Stimulated activated naive B cell treated with anti-CD40 and anti-IgM and Interleukin-4, amounts not matched to agents 10 μg/mL and 1 μg/mL and 100 μg/mL, for 72 hours (primary cell): ENCODE measurements at regions not wholly inside any gene's neighbourhood (a gene's known extent, or its start where the extent isn't known, plus 50 kb on each side); places are given as distances from the start of the nearest gene placed in this dataset.

Experiments used
- ATAC-seq, 2 donors: fragments of 150-1000 bp; cut with Tn5 transposase; replicated peaks; 2 replicates each; pipeline ENCODE4 v1.10.0; 2021; ENCODE audit warnings: moderate library complexity in 1 of 2
- DNase-seq: peaks from one replicate; pipeline ENCODE4 v3.0.0; 2021
- H3K27ac Mint-ChIP-seq: one replicate; pipeline ENCODE4 v1.8.0; 2022; ENCODE audit warnings: mild to moderate bottlenecking, mixed read lengths
- H3K27me3 Mint-ChIP-seq, 2 donors: one replicate each; pipeline ENCODE4 v1.8.0; 2022; ENCODE audit warnings: mixed read lengths in 2 of 2
- H3K36me3 Mint-ChIP-seq, 2 donors: one replicate each; pipeline ENCODE4 v1.8.0; 2022; ENCODE audit warnings: mixed read lengths in 2 of 2, mild to moderate bottlenecking in 1 of 2
- H3K4me1 Mint-ChIP-seq, 2 donors: one replicate each; pipeline ENCODE4 v1.8.0; 2022; ENCODE audit warnings: mixed read lengths in 2 of 2, mild to moderate bottlenecking in 1 of 2
- H3K4me3 Mint-ChIP-seq, 2 donors: one replicate each; pipeline ENCODE4 v1.8.0; 2022; ENCODE audit warnings: mild to moderate bottlenecking in 2 of 2, mixed read lengths in 2 of 2, moderate library complexity in 1 of 2
- H3K9me3 Mint-ChIP-seq, 2 donors: one replicate each; pipeline ENCODE4 v1.8.0; 2022; ENCODE audit warnings: mixed read lengths in 2 of 2, mild to moderate bottlenecking in 1 of 2

GRCh38 chr2:10980071-10980470 is 68.3 kb downstream of the KCNF1 start:
- Mint-ChIP-seq H3K4me1 (peaks cover 2 to 4% of the 10 kb centered on the region in 2 donors), H3K27ac (no peak overlapping the region)

GRCh38 chr2:10980886-10981425 is 69.2 kb downstream of the KCNF1 start:
- Mint-ChIP-seq H3K9me3 (no peaks in the 10 kb centered on the region), H3K4me1 (peaks cover 2 to 4% of the 10 kb centered on the region in 2 donors), H3K4me3 (no peak overlapping the region), H3K27me3 (peaks cover 6 to 12% of the 10 kb centered on the region in 2 donors), H3K27ac (no peak overlapping the region), H3K36me3 (no peaks in the 10 kb centered on the region)
- no peak for DNase-seq
- ATAC-seq: no peak

More at GRCh38 chr2:10980071-10980470, 68.3 kb downstream of the KCNF1 start:
- DNase-seq (no peak), ATAC-seq (no peak)
- peaks cover 6 to 10% of the 10 kb centered on the region in 2 donors for H3K27me3 Mint-ChIP-seq
- no peak overlapping the region for H3K4me3 Mint-ChIP-seq
- H3K36me3 Mint-ChIP-seq: no peaks in the 10 kb centered on the region
- H3K9me3 Mint-ChIP-seq: no peaks in the 10 kb centered on the region

- Mint-ChIP-seq H3K36me3 (no peaks in the 10 kb centered on the region), H3K27me3 (peaks cover 6 to 15% of the 10 kb centered on the region in 2 donors), H3K27ac (no peak overlapping the region), H3K4me3 (no peak overlapping the region), H3K4me1 (peaks cover 2 to 4% of the 10 kb centered on the region in 2 donors), H3K9me3 (no peaks in the 10 kb centered on the region)
- ATAC-seq: no peak
- no peak for DNase-seq
Measured at GRCh38 chr2:10981451-10981850, 69.7 kb downstream of the KCNF1 start.

GRCh38 chr2:10981941-10982431 is 70.3 kb downstream of the KCNF1 start:
- Mint-ChIP-seq H3K4me3 (no peak overlapping the region), H3K36me3 (no peaks in the 10 kb centered on the region), H3K9me3 (no peaks in the 10 kb centered on the region), H3K27ac (no peak overlapping the region), H3K4me1 (peaks cover 2% of the 10 kb centered on the region in 2 donors), H3K27me3 (peaks cover 6 to 18% of the 10 kb centered on the region in 2 donors)
- DNase-seq: no peak
- ATAC-seq: no peak

GRCh38 chr2:10982931-10983701 is 71.4 kb downstream of the KCNF1 start:
- Mint-ChIP-seq H3K36me3 (no peaks in the 10 kb centered on the region), H3K9me3 (no peaks in the 10 kb centered on the region), H3K4me3 (no peak overlapping the region), H3K27ac (no peak overlapping the region), H3K4me1 (no peaks in the 10 kb centered on the region), H3K27me3 (peaks cover 3 to 18% of the 10 kb centered on the region in 2 donors)
- ATAC-seq: no peak
- no peak for DNase-seq

- Mint-ChIP-seq H3K27ac (no peak overlapping the region), H3K36me3 (no peaks in the 10 kb centered on the region), H3K27me3 (peaks cover 0 to 18% of the 10 kb centered on the region in 2 donors), H3K9me3 (no peaks in the 10 kb centered on the region), H3K4me1 (no peaks in the 10 kb centered on the region), H3K4me3 (no peak overlapping the region)
- DNase-seq: no peak
- no peak for ATAC-seq
Measured at GRCh38 chr2:10983711-10984110, 72.0 kb downstream of the KCNF1 start.

- DNase-seq (no peak), ATAC-seq (no peak)
- Mint-ChIP-seq H3K36me3 (no peaks in the 10 kb centered on the region), H3K27me3 (peaks cover 0 to 14% of the 10 kb centered on the region in 2 donors), H3K4me3 (no peak overlapping the region), H3K9me3 (no peaks in the 10 kb centered on the region), H3K4me1 (no peaks in the 10 kb centered on the region), H3K27ac (no peak overlapping the region)
Measured at GRCh38 chr2:10984418-10985135, 72.8 kb downstream of the KCNF1 start.

GRCh38 chr2:10985260-10985659 is 73.5 kb downstream of the KCNF1 start:
- Mint-ChIP-seq H3K4me1 (no peaks in the 10 kb centered on the region), H3K9me3 (no peaks in the 10 kb centered on the region), H3K27me3 (peaks cover 0 to 14% of the 10 kb centered on the region in 2 donors), H3K27ac (no peak overlapping the region), H3K4me3 (no peak overlapping the region), H3K36me3 (no peaks in the 10 kb centered on the region)
- ATAC-seq (no peak), DNase-seq (no peak)

GRCh38 chr2:10985901-10986535 is 74.3 kb downstream of the KCNF1 start:
- Mint-ChIP-seq H3K27ac (no peak overlapping the region), H3K9me3 (no peaks in the 10 kb centered on the region), H3K27me3 (peaks cover 0 to 14% of the 10 kb centered on the region in 2 donors), H3K4me1 (no peaks in the 10 kb centered on the region), H3K4me3 (no peak overlapping the region), H3K36me3 (no peaks in the 10 kb centered on the region)
- ATAC-seq: no peak
- no peak for DNase-seq

GRCh38 chr2:10987439-10987838 is 75.7 kb downstream of the KCNF1 start:
- DNase-seq: no peak
- Mint-ChIP-seq H3K9me3 (no peaks in the 10 kb centered on the region), H3K4me1 (no peaks in the 10 kb centered on the region)

GRCh38 chr2:10987861-10988260 is 76.1 kb downstream of the KCNF1 start:
- DNase-seq: no peak

More at GRCh38 chr2:10987439-10987838, 75.7 kb downstream of the KCNF1 start:
- H3K27me3 Mint-ChIP-seq: peaks cover 2 to 18% of the 10 kb centered on the region in 2 donors
- no peak overlapping the region for H3K4me3 Mint-ChIP-seq
- no peak overlapping the region for H3K27ac Mint-ChIP-seq
- no peaks in the 10 kb centered on the region for H3K36me3 Mint-ChIP-seq
- no peak for ATAC-seq

GRCh38 chr2:10989151-10989550 is 77.4 kb downstream of the KCNF1 start:
- DNase-seq (no peak), ATAC-seq (no peak)
- Mint-ChIP-seq H3K4me1 (no peaks in the 10 kb centered on the region), H3K27me3 (peaks cover 7 to 16% of the 10 kb centered on the region in 2 donors), H3K4me3 (no peak overlapping the region), H3K36me3 (no peaks in the 10 kb centered on the region), H3K9me3 (no peaks in the 10 kb centered on the region), H3K27ac (no peak overlapping the region)

More at GRCh38 chr2:10987861-10988260, 76.1 kb downstream of the KCNF1 start:
- no peak for ATAC-seq
- Mint-ChIP-seq H3K4me1 (no peaks in the 10 kb centered on the region), H3K27ac (no peak overlapping the region), H3K9me3 (no peaks in the 10 kb centered on the region), H3K4me3 (no peak overlapping the region), H3K36me3 (no peaks in the 10 kb centered on the region), H3K27me3 (peaks cover 6 to 18% of the 10 kb centered on the region in 2 donors)

GRCh38 chr2:10989782-10990181 is 78.0 kb downstream of the KCNF1 start:
- Mint-ChIP-seq H3K4me1 (no peaks in the 10 kb centered on the region), H3K9me3 (no peaks in the 10 kb centered on the region), H3K27ac (no peak overlapping the region), H3K36me3 (no peaks in the 10 kb centered on the region), H3K27me3 (peaks cover 12 to 13% of the 10 kb centered on the region in 2 donors), H3K4me3 (no peak overlapping the region)
- DNase-seq (no peak), ATAC-seq (no peak)

GRCh38 chr2:10990561-10991111 is 78.9 kb downstream of the KCNF1 start:
- no peak overlapping the region for H3K4me3 Mint-ChIP-seq
- H3K36me3 Mint-ChIP-seq: no peaks in the 10 kb centered on the region
- H3K4me1 Mint-ChIP-seq: no peaks in the 10 kb centered on the region
- DNase-seq (no peak), ATAC-seq (no peak)
- no peak overlapping the region for H3K27ac Mint-ChIP-seq
- H3K27me3 Mint-ChIP-seq: peaks cover 12 to 13% of the 10 kb centered on the region in 2 donors
- H3K9me3 Mint-ChIP-seq: no peaks in the 10 kb centered on the region
